Naive B cell (primary cell): ENCODE measurements at regions not wholly inside any gene's neighbourhood (a gene's known extent, or its start where the extent isn't known, plus 50 kb on each side); places are given as distances from the start of the nearest gene placed in this dataset.

Experiments
- ATAC-seq, 2 donors: fragments of 150-1000 bp; cut with Tn5 transposase; 2 replicates each; pipeline ENCODE4 v1.10.0; 2021; ENCODE audit warnings: low read depth in 2 of 2, mild to moderate bottlenecking in 2 of 2, moderate library complexity in 2 of 2
- DNase-seq: peaks from one replicate; pipeline ENCODE4 v3.0.0; 2022
- H3K27ac Mint-ChIP-seq, 6 donors: one replicate each; pipeline ENCODE4 v1.8.0; 2020 to 2022; ENCODE audit warnings: mild to moderate bottlenecking in 6 of 6, mixed read lengths in 6 of 6, moderate library complexity in 5 of 6, inconsistent platforms in 2 of 6
- H3K27me3 Mint-ChIP-seq, 3 donors: one replicate each; pipeline ENCODE4 v1.8.0; 2021 to 2022; ENCODE audit warnings: mixed read lengths in 3 of 3, mild to moderate bottlenecking in 1 of 3
- H3K36me3 Mint-ChIP-seq, 2 donors: one replicate each; pipeline ENCODE4 v1.8.0; 2020 to 2022; ENCODE audit warnings: mixed read lengths in 2 of 2, inconsistent platforms in 1 of 2, mild to moderate bottlenecking in 1 of 2
- H3K4me1 Mint-ChIP-seq, 3 donors: one replicate each; pipeline ENCODE4 v1.8.0; 2020 to 2022; ENCODE audit warnings: mixed read lengths in 3 of 3, inconsistent platforms in 1 of 3, mild to moderate bottlenecking in 1 of 3, moderate library complexity in 1 of 3
- H3K4me3 Mint-ChIP-seq, 8 donors: one replicate each; pipeline ENCODE4 v1.8.0; 2020 to 2022; ENCODE audit warnings: mild to moderate bottlenecking in 8 of 8, mixed read lengths in 8 of 8, moderate library complexity in 8 of 8, inconsistent platforms in 2 of 8
- H3K9me3 Mint-ChIP-seq, 7 donors: one replicate each; pipeline ENCODE4 v1.8.0; 2020 to 2022; ENCODE audit warnings: mixed read lengths in 7 of 7, mild to moderate bottlenecking in 5 of 7, inconsistent platforms in 2 of 7, moderate library complexity in 1 of 7

- H3K4me3 Mint-ChIP-seq = no peak overlapping the region
- no peaks in the 10 kb centered on the region for H3K4me1 Mint-ChIP-seq
- H3K9me3 Mint-ChIP-seq = peaks cover 5 to 12% (median 7%) of the 10 kb centered on the region in 7 donors
- no peak for ATAC-seq
- H3K27me3 Mint-ChIP-seq = no peaks in the 10 kb centered on the region
- no peaks in the 10 kb centered on the region for H3K36me3 Mint-ChIP-seq
- no peak for DNase-seq
- H3K27ac Mint-ChIP-seq = no peak overlapping the region
Measured at GRCh38 chr13:90518417-90518816, 829.1 kb upstream of the MIR17HG start.

- H3K27me3 Mint-ChIP-seq = no peaks in the 10 kb centered on the region
- no peak for ATAC-seq
- no peak overlapping the region for H3K4me3 Mint-ChIP-seq
- no peak overlapping the region for H3K27ac Mint-ChIP-seq
- peaks cover 5 to 12% (median 7%) of the 10 kb centered on the region in 7 donors for H3K9me3 Mint-ChIP-seq
- DNase-seq = no peak
- H3K36me3 Mint-ChIP-seq = no peaks in the 10 kb centered on the region
- no peaks in the 10 kb centered on the region for H3K4me1 Mint-ChIP-seq
Measured at GRCh38 chr13:90519157-90519556, 828.3 kb upstream of the MIR17HG start.

- no peak overlapping the region for H3K4me3 Mint-ChIP-seq
- no peak for DNase-seq
- H3K9me3 Mint-ChIP-seq = peaks cover 0 to 9% (median 7%) of the 10 kb centered on the region in 7 donors
- H3K27ac Mint-ChIP-seq = no peak overlapping the region
- no peaks in the 10 kb centered on the region for H3K27me3 Mint-ChIP-seq
- H3K4me1 Mint-ChIP-seq = no peaks in the 10 kb centered on the region
- H3K36me3 Mint-ChIP-seq = no peaks in the 10 kb centered on the region
- ATAC-seq = no peak
Measured at GRCh38 chr13:90526711-90527110, 820.8 kb upstream of the MIR17HG start.

- ATAC-seq (no peak), DNase-seq (no peak)
- Mint-ChIP-seq H3K36me3 (no peaks in the 10 kb centered on the region), H3K27ac (no peak overlapping the region), H3K9me3 (peaks cover 0 to 6% (median 3%) of the 10 kb centered on the region in 7 donors), H3K4me1 (no peaks in the 10 kb centered on the region), H3K27me3 (no peaks in the 10 kb centered on the region), H3K4me3 (no peak overlapping the region)
Measured at GRCh38 chr13:90531744-90532143, 815.7 kb upstream of the MIR17HG start.

- H3K27me3 Mint-ChIP-seq = no peaks in the 10 kb centered on the region
- no peaks in the 10 kb centered on the region for H3K36me3 Mint-ChIP-seq
- ATAC-seq (no peak), DNase-seq (no peak)
- H3K4me1 Mint-ChIP-seq = no peaks in the 10 kb centered on the region
- H3K4me3 Mint-ChIP-seq = no peak overlapping the region
- H3K9me3 Mint-ChIP-seq = peaks cover 0 to 6% (median 3%) of the 10 kb centered on the region in 7 donors
- H3K27ac Mint-ChIP-seq = no peak overlapping the region
Measured at GRCh38 chr13:90532861-90533492, 814.5 kb upstream of the MIR17HG start.

GRCh38 chr13:90533866-90534265, 813.6 kb upstream of the MIR17HG start:
- H3K4me3 Mint-ChIP-seq = no peak overlapping the region
- no peak for DNase-seq
- no peak for ATAC-seq
- peaks cover 0 to 8% (median 2%) of the 10 kb centered on the region in 7 donors for H3K9me3 Mint-ChIP-seq
- H3K27me3 Mint-ChIP-seq = no peaks in the 10 kb centered on the region
- no peaks in the 10 kb centered on the region for H3K4me1 Mint-ChIP-seq
- H3K36me3 Mint-ChIP-seq = no peaks in the 10 kb centered on the region
- peak overlapping the region in 1 of 6 donors; percentile 86 for H3K27ac Mint-ChIP-seq

GRCh38 chr13:90534617-90535370, 812.7 kb upstream of the MIR17HG start:
- H3K36me3 Mint-ChIP-seq = no peaks in the 10 kb centered on the region
- no peak overlapping the region for H3K4me3 Mint-ChIP-seq
- peaks cover 0 to 12% (median 2%) of the 10 kb centered on the region in 7 donors for H3K9me3 Mint-ChIP-seq
- no peaks in the 10 kb centered on the region for H3K4me1 Mint-ChIP-seq
- H3K27ac Mint-ChIP-seq = no peak overlapping the region
- ATAC-seq = no peak
- DNase-seq = no peak
- H3K27me3 Mint-ChIP-seq = no peaks in the 10 kb centered on the region

GRCh38 chr13:90535421-90535820, 812.1 kb upstream of the MIR17HG start:
- Mint-ChIP-seq H3K36me3 (no peaks in the 10 kb centered on the region), H3K27me3 (no peaks in the 10 kb centered on the region), H3K9me3 (peaks cover 0 to 12% (median 4%) of the 10 kb centered on the region in 7 donors), H3K27ac (no peak overlapping the region), H3K4me3 (no peak overlapping the region), H3K4me1 (no peaks in the 10 kb centered on the region)
- DNase-seq = no peak
- ATAC-seq = no peak

GRCh38 chr13:90538063-90538462, 809.4 kb upstream of the MIR17HG start:
- Mint-ChIP-seq H3K4me1 (no peaks in the 10 kb centered on the region), H3K9me3 (peaks cover 0 to 12% (median 5%) of the 10 kb centered on the region in 7 donors), H3K4me3 (no peak overlapping the region), H3K36me3 (no peaks in the 10 kb centered on the region), H3K27ac (no peak overlapping the region), H3K27me3 (no peaks in the 10 kb centered on the region)
- DNase-seq = no peak
- no peak for ATAC-seq

- H3K27ac Mint-ChIP-seq = no peak overlapping the region
- H3K36me3 Mint-ChIP-seq = no peaks in the 10 kb centered on the region
- peaks cover 4 to 17% (median 8%) of the 10 kb centered on the region in 7 donors for H3K9me3 Mint-ChIP-seq
- no peak for DNase-seq
- H3K4me3 Mint-ChIP-seq = no peak overlapping the region
- no peaks in the 10 kb centered on the region for H3K4me1 Mint-ChIP-seq
- H3K27me3 Mint-ChIP-seq = no peaks in the 10 kb centered on the region
- no peak for ATAC-seq
Measured at GRCh38 chr13:90541346-90541745, 806.1 kb upstream of the MIR17HG start.

GRCh38 chr13:90542959-90543505, 804.5 kb upstream of the MIR17HG start:
- no peaks in the 10 kb centered on the region for H3K36me3 Mint-ChIP-seq
- no peak for DNase-seq
- no peaks in the 10 kb centered on the region for H3K27me3 Mint-ChIP-seq
- H3K4me3 Mint-ChIP-seq = no peak overlapping the region
- H3K9me3 Mint-ChIP-seq = peaks cover 8 to 26% (median 22%) of the 10 kb centered on the region in 7 donors
- ATAC-seq = no peak
- H3K27ac Mint-ChIP-seq = no peak overlapping the region
- no peaks in the 10 kb centered on the region for H3K4me1 Mint-ChIP-seq

- Mint-ChIP-seq H3K36me3 (no peaks in the 10 kb centered on the region), H3K9me3 (peaks cover 8 to 42% (median 14%) of the 10 kb centered on the region in 7 donors)
Measured at GRCh38 chr13:90545070-90545840, 802.2 kb upstream of the MIR17HG start.

GRCh38 chr13:90547272-90547790, 800.2 kb upstream of the MIR17HG start:
- ATAC-seq (no peak), DNase-seq (no peak)
- Mint-ChIP-seq H3K36me3 (no peaks in the 10 kb centered on the region), H3K9me3 (peaks cover 8 to 42% (median 16%) of the 10 kb centered on the region in 7 donors), H3K4me3 (no peak overlapping the region), H3K4me1 (no peaks in the 10 kb centered on the region), H3K27ac (peak overlapping the region in 1 of 6 donors; percentile 44), H3K27me3 (no peaks in the 10 kb centered on the region)

More at GRCh38 chr13:90545070-90545840, 802.2 kb upstream of the MIR17HG start:
- Mint-ChIP-seq H3K27me3 (no peaks in the 10 kb centered on the region), H3K4me3 (no peak overlapping the region), H3K27ac (no peak overlapping the region), H3K4me1 (no peaks in the 10 kb centered on the region)
- no peak for DNase-seq
- ATAC-seq = no peak
